NCI-H1930 (cell line): ENCODE measurements at regions not wholly inside any gene's neighbourhood (a gene's known extent, or its start where the extent isn't known, plus 50 kb on each side); places are given as distances from the start of the nearest gene placed in this dataset.

Experiments used
- DNase-seq, 2 experiments: peaks; one replicate each; lab custom pipeline; 2025; lab: John Stamatoyannopoulos, UW

GRCh38 chr3:77868725-77869124, 828.8 kb downstream of the ROBO2 start:
- no peak for DNase-seq

- no peak for DNase-seq
These were observed 829.5 kb downstream of the ROBO2 start for GRCh38 chr3:77869423-77869822.

- no peak for DNase-seq
These were observed 831.5 kb downstream of the ROBO2 start for GRCh38 chr3:77871436-77871835.

- DNase-seq = no peak
These were observed 833.7 kb downstream of the ROBO2 start for GRCh38 chr3:77873598-77873997.

GRCh38 chr3:77885381-77885780, 845.5 kb downstream of the ROBO2 start:
- no peak for DNase-seq

GRCh38 chr3:77887611-77888010, 847.7 kb downstream of the ROBO2 start:
- no peak for DNase-seq

- DNase-seq = no peak
These were observed 849.7 kb downstream of the ROBO2 start for GRCh38 chr3:77889616-77890015.

GRCh38 chr3:77898621-77899020, 858.7 kb downstream of the ROBO2 start:
- DNase-seq = no peak

GRCh38 chr3:77902675-77903074, 862.8 kb downstream of the ROBO2 start:
- no peak for DNase-seq

- DNase-seq = no peak
These were observed 866.3 kb downstream of the ROBO2 start for GRCh38 chr3:77906102-77906709.

GRCh38 chr3:77913524-77914174, 873.8 kb downstream of the ROBO2 start:
- DNase-seq = no peak

- DNase-seq = no peak
These were observed 875.4 kb downstream of the ROBO2 start for GRCh38 chr3:77915336-77915735.

GRCh38 chr3:77917225-77917624, 877.3 kb downstream of the ROBO2 start:
- DNase-seq = no peak

- no peak for DNase-seq
These were observed 879.3 kb downstream of the ROBO2 start for GRCh38 chr3:77919244-77919643.

GRCh38 chr3:77931255-77932009, 891.5 kb downstream of the ROBO2 start:
- DNase-seq = peak; percentile 20 to 57

GRCh38 chr3:77932926-77933325, 893.0 kb downstream of the ROBO2 start:
- no peak for DNase-seq

GRCh38 chr3:77933926-77934325, 894.0 kb downstream of the ROBO2 start:
- DNase-seq = no peak

- DNase-seq = no peak
These were observed 895.5 kb downstream of the ROBO2 start for GRCh38 chr3:77935418-77935817.

- DNase-seq = no peak
These were observed 899.8 kb downstream of the ROBO2 start for GRCh38 chr3:77939726-77940125.

- DNase-seq = no peak
These were observed 903.7 kb downstream of the ROBO2 start for GRCh38 chr3:77943598-77943997.

GRCh38 chr3:77945320-77945719, 905.4 kb downstream of the ROBO2 start:
- DNase-seq = no peak

GRCh38 chr3:77947671-77948070, 907.8 kb downstream of the ROBO2 start:
- no peak for DNase-seq

- no peak for DNase-seq
These were observed 927.7 kb downstream of the ROBO2 start for GRCh38 chr3:77967621-77968020.
